Stimulated activated CD8-positive, alpha-beta memory T cell treated with anti-CD3 and anti-CD28 coated beads, Interleukin-2, amount 100 ng/mL, for 1 hour (primary cell): ENCODE measurements at regions not wholly inside any gene's neighbourhood (a gene's known extent, or its start where the extent isn't known, plus 50 kb on each side); places are given as distances from the start of the nearest gene placed in this dataset.

ENCODE experiments used
- DNase-seq, 2 donors: peaks; one replicate each; pipeline ENCODE4 v3.0.0-alpha.2; 2020; ENCODE audit warnings: low read depth in 2 of 2

DNA sequence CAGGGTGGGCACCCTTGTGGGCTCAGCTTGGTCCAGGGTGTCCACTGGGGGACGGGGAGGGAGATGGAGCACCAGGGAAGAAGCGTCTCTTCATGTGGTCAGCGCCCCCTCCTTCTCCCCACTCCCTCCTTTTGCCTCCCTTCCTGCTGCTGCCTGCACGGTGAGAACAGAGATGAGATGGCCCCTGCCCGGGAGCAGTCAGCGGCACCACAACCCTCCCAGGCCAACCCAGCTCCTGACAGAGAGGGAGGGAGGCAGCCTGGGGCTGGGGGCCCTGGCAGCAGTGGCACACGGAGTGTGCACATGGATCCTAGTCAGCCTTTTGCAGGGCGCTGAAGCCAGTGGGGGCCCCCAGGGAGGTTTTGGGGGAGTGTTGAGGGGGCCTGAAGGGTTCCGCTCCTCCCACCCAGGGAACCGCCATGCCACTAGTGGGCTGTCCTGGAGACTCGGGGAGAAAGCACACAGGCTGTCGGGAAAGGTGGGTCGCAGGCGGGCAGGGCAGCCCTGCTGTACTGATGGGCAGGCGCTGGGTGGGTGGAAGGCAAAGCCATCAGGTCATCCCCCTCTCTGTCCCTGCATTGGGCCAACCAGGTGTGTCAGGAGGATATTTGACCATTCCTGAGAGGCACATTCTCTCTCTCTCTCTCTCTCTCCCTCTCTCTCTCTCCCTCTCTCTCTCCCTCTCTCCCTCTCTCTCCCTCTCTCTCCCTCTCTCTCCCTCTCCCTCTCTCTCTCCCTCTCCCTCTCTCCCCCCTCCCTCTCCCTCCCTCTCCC is 94.3 kb upstream of the BHLHE23 start:
- DNase-seq, result no peak

DNA sequence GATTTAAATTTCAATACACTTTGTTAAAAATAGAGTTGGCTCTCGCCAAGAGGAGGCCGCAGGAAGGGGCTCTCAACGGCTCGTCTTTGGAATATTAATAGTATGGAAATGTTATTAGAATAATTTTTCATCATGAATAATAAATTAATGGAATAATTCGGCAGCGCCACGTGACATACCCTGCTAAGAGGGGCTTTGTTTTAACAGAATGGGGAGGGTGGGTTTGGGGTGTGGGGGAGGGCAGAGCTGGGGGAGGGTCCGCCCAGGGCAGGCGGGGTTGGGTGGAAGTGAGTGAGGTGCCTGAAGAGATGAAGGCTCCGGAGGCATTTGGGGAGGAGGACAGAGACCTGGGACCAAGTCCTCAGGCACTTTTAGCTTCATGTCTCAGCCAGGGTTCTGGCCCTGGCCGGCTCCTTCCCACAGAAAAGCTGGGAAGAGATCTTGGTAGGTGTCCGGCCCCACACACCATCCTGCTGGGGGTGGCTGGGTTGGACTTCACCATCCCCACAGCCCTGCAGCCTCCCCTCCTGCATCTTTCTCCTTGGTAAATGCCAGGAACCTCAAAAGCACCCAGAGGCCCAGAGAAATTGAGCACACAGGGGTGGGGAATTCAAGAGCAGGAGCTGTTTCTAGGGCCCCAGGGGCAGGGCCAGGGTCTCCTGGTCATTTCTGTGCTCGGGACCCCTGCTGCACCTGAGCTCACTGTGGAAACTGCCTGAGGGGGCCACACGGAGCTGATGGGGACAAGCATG is 93.6 kb upstream of the BHLHE23 start:
- no peak for DNase-seq

DNA sequence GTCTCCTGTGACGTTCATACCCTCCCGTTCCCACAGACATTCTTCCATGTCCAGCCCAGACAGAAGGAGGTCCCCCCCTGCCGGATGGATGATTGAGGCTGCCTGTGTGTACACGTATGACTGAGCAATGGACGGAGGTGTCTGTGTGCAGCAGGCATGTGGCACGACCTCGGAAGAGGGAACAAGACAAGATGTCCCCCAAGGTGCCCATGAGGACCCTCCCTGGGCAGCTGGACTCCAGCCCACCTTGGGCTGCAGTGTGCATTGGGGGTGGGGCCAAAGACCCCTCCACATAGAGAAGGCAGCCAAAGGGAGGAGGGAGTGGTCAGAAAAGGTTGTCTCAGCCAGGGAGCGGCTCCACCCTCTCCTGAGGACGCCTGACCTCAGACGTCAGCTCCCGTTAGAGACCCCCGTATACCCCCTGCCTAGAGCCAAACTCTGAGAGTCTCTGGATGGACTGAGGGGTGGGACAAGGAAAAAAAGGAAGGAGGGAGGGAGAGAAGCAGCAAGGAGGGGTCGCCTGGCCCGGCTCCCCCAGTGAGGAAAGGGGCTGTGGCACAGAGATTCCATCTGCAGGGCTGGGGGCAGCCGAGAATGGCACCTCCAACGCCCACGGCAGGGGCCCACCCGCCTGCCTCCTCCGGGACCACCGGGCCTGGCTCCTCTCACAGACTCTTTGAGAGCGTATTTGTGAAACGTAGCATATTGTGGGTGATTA is 92.9 kb upstream of the BHLHE23 start:
- DNase-seq, result no peak

DNA sequence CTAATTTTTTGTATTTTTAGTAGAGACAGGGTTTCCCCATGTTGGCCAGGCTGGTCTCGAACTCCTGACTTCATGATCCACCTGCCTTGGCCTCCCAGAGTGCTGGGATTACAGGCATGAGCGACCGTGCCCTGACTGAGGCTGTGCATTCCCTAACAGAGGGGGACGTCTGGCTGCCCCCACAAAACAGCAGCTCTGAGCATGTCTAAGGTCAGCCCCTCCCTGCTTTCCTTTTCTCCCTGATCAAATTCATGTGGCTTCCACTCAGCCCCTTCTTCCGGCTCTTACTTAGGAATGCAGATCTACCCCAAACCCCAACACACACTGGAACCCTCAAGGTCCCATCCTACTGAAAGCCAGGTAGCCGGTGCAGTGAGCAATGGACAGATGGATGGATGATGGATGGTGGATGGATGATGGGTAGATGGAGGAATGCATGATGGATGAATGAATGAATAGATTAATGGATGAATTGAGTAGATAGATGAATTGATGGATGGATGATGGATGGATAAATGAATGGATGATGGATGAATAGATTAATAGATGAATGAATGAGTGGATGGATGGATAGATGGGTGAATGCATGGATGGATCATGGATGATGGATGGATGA is 91.5 kb upstream of the BHLHE23 start:
- no peak for DNase-seq

DNA sequence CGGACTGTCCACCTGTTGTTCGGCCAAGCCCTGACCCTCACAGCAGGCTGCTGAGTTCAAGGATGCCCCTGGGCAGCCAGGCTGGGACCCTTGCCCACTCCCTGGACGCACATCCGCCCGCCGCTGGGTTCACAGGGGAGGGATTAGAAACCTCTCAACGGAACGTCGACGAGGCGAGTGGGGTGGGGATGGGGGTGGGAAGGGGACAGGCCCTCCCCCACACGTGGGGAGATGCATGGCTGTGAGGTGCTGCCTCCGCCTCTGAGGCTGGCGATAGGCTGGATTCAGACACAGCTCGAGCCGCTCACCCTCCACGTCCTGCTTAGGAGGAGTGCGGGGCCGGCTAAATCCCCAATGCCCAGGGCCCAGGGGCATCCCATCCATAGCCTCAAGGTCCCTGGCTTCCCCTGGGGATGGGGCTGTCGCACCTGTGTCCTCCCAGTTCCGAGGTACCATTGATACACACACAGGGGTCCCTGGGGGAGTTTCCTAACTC is 90.6 kb upstream of the BHLHE23 start:
- no peak for DNase-seq

DNA sequence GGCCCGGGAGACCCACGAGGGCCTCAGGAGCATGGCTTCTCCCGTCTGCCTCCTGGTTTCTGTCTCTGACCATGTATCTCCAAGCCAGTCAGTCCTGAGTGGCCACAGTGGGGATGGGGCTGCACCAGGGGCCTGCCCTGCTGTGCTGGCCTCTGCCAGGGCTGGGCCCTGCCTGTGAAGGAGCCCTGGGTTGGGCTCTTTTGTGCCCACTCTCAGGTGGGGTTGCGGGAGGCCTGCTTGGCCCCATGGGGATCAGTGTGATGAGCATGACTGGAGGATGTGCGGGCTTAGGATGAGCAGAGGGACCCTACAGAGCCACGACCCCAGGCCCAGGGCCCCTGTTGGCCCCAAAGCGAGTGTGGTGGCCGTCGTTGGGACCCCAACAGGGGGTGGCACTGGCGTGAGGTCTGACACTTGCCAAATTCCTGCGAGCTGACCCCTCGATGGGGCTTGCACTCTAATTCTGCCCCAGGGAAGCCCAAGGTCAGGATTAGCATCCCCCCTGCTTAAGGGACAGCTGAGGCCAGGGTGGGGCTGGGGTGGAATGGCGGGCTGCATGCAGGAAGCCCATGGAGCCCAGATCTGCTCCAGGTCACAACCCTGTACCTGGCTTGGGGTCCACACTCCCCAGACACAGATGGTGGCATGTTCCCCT is 90.0 kb upstream of the BHLHE23 start:
- no peak for DNase-seq

DNA sequence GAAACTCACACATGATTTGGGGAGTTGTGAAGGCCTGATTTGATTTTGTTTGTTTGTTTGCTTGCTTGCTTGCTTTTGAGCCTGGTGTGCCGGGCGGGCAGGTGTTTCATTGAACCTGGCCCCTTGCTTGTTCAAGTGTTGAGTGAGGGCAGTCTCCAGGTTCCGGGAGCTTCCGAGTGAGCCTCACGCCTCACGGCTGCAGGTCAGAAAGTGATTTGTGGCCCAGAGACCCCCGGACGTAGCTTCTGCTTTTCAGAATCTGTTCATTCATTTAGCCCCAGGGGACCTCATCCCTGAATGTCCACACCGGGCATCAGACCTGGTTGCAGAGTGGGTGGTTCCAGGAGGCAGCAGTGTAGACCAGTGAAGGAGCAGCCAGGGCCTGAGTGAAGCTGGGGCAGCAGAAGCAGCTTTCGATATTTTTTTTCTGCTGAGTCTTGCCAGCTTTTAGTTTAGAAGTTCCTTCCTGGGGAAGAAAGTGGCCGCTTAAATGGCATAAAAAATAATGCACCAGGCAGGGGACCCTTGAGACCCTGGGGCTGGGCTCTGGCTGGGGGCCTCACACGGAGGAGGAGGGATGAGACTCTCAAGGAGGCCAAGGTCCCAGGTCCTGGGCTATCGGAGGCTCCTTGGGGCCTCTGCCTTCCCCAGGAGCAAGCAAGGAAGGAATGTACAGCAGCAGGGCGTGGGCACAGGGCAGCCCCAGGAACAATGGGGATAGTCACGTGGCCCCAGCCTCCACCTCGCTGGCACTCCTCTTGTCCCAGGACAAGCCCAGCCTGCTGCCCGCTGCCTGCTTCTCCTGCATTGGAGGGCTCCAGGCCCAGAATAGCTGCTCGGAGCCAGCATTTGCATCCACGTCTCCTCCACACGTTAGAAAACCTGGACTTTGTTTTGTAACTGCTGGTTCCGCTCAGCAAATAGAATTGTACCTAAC is 89.2 kb upstream of the BHLHE23 start:
- no peak for DNase-seq

DNA sequence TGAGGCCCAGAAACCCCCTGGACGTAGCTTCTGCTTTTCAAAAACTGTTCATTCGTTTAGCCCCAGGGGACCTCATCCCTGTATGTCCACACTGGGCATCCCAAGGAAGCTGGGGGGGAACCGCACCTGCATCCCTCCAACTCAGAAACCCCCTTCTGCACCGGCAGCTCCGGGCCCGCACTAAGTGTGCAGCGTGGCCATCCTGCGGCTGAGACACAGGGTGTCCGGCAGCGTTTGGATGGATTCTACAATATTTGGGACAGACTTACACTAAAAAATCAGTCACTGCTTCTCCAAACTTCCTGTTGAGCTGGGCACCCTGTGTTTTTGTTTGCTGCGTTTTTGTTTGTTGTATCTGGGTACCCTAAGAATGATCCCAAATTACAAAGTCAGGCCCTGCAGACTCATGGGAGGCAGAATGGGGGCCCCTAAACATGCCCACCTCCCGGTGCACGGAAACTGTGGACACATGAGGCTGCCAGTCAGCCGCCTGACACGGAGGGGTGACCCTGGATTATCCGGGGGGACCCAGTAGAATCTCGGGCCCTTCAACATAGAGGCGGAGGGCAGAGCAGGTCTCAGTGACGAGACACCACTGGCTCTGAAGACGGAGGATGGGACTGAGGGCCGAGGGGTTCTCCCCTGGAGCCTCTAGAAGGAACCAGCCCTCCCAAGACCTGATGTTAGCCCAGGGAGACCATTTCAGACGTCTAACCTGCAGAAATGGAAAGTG is 88.2 kb upstream of the BHLHE23 start:
- no peak for DNase-seq

DNA sequence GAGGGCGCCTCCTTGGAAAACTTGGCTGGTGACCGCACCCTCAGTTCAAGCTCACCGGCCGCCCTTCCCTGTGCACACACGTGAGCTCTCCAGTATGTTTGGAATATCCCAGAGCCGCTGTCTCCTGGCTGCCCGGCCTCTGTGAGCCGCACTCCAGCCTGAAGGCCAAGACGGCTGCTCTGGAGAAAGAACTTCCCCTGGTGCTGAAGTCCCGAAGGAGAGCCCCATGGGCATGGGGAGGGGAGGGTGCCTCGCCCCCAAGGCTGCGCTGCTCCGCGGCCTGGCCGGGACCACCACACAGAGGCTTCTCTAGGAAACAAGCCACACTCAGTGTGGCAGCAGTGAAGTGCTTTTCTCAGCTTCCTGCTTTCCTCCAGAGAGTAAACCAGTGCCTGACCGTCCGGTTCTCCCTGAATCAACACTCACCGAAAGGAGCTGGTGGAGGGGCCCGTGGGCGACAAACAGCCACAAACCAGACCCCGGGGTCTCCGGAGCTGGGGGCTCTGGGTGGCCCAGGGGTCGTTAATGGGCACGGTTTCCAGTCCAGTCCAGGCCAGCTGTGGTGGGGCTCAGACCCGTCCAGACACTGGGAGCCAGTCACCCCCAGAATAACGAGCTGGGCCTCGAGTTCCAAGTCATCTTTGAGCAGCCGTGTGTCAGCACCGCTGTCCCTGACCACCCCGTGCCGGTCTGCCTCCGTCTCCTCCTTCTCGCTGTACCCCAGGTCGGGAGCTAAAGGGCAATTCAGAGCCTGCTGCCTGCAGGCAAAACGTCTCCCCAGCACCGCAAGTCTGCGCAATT is 87.4 kb upstream of the BHLHE23 start:
- DNase-seq, result no peak

DNA sequence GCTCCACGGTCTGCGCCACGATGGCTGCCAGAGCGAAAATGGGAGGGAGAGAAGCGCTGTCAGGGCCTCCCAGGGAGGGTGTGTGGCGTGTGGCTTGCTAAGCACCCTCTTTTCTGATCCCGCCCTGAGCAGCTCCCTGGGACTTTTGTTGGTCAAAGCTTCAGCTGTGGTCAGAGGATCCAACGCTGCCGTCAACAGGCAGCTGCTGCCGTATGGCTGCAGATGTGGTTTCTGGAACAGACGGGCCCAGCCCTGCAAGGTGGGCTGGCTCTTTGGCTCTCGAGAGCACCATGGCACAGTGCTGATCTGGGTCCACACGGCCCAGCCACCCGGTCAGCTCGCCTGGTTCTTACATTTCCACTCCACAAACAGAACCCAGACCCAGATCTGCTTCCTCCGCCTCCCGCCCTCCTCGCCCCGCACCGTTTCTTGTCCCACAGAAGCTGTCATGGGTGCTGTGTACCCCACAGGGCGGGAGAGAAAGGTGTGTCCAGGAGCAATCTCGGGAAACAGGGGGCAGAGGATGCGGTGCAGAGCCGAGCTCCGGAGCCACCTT is 86.0 kb upstream of the BHLHE23 start:
- no peak for DNase-seq

DNA sequence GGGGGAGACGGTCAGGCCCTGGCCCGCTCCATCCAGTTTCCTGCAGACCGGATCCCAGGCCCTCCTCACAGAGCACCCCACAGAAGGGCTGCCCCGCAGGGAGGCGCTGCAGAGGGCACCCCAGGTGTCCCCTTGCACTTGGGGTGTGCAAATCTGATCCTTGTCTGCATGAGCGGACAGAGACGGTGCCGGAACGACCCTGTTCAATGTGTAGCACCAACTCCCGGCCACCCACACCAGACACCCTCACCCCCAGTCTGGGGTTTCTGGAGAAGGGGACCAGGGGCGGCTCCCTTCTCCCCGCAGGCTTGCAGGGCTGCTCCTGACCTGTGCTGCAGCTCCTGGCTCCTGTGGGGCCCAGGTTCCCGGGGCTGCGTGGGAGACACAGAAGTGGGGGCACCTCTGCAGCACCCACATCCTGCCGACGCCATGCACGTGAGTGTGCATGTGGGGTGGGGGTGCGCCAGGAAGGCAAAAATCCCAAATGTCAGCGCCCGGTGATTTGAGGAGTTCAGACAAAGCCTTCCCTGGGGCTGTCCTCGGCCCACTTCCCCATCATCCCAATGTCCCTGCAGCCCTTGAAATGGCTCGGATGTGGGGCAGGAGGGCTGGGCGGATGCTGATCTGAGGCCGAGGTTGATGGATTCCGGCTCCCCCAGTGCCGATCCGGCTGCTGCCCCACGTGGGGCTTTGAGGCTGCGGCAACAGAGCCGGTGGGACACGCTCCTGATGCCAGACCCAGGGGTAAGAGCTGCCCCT is 85.3 kb upstream of the BHLHE23 start:
- no peak for DNase-seq

DNA sequence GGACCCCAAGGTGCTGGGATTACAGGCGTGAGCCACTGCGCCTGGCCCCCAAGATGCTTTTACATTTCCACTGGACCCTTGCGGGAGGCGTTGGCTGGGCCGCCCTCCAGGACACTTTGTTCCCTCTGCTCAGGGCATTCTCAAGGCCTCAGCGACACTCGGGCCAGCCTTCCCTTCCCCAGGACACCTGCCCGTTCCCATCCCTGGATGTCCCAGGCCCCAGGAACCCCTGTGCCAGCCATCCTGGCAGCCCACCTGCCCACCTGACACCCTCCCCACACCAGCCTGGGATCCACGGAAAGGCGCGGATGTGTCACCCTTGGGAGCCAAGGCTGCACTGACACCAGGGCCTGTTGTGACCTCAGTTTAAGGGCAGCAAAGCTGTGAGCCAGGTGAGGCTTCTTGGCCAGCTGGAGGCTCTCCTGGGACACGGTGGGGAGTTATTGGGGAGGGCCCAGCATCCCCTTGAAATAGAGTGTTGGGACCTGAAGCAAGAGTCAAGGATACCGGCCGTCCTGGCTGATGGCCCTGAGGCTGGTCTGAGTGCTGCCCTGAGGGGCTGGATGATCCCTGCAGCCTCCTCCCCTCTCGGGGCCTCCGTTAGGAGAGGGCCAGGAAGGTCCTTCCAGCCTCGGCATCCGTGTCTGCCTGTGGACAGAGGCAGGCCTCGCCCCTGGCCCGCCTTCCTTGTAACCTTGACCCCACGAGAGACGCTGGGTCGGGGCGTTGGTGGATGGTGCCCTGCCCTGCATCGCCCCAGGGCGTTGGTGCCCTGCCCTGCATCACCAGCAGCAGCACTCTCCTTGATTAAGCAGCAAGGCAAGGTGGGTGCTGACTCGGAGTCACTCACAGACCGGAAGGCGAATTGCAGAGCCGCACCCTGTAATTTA is 84.2 kb upstream of the BHLHE23 start:
- no peak for DNase-seq

DNA sequence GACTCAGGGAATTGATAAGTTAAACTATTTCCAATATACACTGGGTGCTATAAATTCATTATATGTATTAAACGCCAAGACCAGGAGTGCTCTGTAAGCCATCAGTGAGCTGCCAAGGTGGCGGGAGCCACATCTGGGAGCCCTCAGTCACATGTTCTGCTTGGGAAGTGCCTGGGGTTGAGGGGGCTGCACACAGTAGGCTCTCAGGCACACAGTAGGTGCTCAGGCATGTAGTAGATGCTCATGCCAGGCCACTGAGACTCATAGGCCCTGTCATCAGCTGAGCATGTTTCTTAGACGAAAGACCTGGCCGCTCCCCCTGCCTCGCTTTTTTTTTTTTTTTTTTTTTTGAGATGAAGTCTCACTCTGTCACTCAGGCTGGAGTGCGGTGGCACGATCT is 83.3 kb upstream of the BHLHE23 start:
- no peak for DNase-seq

DNA sequence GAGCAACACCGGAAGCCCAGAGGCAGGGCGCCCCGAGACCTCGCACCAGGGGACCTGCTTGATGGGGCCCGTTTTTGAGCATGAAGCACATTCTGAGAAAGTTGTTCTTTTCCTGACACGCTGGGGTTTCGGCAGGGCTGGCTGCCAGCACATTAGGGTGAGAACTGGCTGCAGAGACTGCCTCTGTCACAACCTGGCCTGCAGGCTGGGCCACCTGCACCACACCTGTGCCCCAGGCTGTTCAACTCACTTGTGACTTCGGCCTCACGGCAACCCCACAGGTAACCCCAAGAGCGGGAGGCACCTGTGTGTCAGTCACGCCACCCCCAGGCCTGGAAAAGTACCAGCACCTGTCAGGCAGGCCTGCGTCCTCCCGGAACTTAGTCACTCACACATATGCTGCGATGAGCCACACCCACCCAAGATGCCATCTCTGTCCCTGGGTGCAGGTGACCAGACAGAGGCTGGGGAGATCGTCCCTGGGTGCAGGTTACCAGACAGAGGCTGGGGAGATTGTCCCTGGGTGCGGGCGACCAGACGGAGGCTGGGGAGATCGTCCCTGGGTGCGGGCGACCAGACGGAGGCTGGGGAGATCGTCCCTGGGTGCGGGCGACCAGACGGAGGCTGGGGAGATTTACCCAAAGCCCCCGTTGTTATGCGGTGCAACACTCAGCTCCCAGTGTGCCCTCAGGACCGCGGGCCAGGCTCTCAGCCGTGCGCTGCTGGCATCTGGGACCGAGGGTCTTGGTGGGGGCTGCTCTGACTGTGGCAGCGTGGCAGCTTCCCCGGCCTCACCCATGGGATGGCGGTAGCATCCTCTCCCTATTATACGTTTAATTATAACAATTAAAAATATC is 82.5 kb upstream of the BHLHE23 start:
- DNase-seq, result no peak

DNA sequence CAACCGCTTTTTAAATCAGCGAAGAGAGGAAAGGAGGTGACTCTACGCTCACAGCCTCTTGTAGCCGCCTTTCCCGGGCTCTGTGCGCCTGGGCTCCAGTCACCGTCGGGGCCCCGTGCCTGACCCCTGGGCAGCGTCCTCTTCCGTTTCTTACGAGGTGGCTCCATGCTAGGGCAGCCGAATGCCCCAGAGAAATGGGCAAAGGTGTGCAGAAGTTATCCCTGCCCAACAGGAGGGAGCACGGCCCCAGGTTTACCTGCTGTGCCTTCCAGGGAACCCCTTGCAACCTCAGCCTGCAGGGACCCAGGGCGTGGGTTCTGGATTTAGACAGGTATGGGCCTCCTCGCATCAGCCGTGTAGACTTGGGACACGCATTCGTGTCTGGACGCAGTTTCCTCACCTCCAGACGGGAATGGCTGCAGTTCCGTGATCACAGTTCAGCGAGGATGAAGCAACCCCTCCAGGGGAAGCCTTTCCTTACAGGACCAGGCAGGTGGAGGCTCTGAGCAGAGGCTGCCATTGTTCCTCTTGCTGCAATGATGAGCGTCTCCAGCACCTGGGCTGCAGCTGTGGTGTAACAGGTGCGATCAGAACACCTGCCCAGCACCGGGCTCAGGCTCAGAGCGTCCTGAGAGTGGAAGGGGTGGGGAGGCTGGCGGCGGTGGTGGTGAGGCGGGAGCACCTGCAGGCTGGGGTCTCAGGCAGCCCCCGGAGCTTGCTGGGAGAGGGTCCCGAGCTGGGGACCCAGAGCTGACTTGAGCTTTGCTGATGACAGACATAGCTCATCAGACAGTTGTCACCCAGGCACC is 81.3 kb upstream of the BHLHE23 start:
- DNase-seq, result no peak
